ENCODE measurements at regions not wholly inside any gene's neighbourhood (a gene's known extent, or its start where the extent isn't known, plus 50 kb on each side); places are given as distances from the start of the nearest gene placed in this dataset.

DNA sequence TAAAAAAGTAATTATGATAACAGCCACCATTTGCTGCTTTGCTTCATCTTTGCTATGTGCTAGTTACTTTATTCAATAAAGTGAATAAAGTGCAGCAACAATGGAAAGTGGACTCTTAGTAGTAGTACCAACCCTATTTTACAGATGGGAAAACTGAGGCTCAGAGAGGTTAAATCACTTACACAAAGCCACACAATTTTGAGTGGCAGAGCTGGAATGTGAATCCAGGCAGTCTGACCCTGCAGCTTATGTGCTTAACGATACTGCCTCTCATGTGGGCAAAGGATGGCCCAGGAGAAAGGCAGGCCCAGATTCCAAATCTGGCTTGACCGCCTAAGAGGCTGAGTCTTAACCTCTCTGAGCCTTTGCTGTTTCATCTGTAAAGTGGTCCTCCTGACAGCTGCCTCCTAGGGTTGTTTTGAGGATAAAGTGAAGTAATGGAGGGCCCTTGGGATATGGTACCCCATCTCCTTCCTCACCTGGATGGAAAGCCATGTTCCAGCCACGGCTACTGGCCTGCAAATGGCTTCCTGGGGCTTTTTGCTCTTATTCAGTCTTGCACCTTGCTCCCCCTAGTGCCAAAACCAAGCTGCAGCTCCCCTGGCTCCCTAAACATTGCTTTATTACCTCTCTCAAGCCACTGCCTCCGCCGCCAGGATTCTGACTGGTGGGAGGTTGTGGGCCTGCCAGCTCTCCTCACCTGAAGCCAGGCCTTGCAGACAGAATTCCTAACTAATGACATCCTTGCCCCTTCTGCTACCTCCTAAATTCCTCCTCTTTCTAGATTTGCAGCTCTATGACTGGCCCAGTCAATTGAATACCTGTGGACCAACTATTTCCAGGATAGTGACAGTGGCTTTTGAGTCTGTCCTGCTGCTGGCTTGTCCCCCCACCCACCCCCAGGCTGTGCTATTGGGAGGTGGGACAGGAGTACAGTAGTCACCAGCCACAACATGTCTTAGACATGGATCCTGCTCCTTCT is 283.3 kb upstream of the PWP1 start:
- H2AFZ ChIP-seq (ENCODE audit: low read length) = no peak overlapping the region
- H3K27ac ChIP-seq (ENCODE audit: insufficient read depth, low read length) = no peak overlapping the region
- TF ChIP-seq, protein P1, sequence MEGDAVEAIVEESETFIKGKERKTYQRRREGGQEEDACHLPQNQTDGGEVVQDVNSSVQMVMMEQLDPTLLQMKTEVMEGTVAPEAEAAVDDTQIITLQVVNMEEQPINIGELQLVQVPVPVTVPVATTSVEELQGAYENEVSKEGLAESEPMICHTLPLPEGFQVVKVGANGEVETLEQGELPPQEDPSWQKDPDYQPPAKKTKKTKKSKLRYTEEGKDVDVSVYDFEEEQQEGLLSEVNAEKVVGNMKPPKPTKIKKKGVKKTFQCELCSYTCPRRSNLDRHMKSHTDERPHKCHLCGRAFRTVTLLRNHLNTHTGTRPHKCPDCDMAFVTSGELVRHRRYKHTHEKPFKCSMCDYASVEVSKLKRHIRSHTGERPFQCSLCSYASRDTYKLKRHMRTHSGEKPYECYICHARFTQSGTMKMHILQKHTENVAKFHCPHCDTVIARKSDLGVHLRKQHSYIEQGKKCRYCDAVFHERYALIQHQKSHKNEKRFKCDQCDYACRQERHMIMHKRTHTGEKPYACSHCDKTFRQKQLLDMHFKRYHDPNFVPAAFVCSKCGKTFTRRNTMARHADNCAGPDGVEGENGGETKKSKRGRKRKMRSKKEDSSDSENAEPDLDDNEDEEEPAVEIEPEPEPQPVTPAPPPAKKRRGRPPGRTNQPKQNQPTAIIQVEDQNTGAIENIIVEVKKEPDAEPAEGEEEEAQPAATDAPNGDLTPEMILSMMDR (conservative IDR thresholded peaks at IDR 0.05 in 1 of 2, IDR thresholded peaks at IDR 0.05 in 1 of 2; ENCODE audit: low read depth in 1 of 2, low read length in 2 of 2) = peak; percentile 66 to 74
- no peak for TF ChIP-seq EZH2 (IDR thresholded peaks at IDR 0.05; ENCODE audit: low read length, missing control alignments)
- H3K9me3 ChIP-seq (ENCODE audit: control insufficient read depth, insufficient read depth, low read depth, low read length) = no peaks in the 10 kb centered on the region
- no peaks in the 10 kb centered on the region for H4K20me1 ChIP-seq (ENCODE audit: control insufficient read depth, extremely low read depth, insufficient read depth, low read length)
- DNase-seq (ENCODE audit: low read depth in 2 of 2) = peak; percentile 56 to 65
- H3K27me3 ChIP-seq (ENCODE audit: control insufficient read depth, insufficient read depth, low read length) = no peaks in the 10 kb centered on the region
- no peak overlapping the region for H3K9ac ChIP-seq (ENCODE audit: insufficient read depth, low read length)
- H3K4me1 ChIP-seq (ENCODE audit: control insufficient read depth, extremely low read depth, insufficient read depth, low read length) = no peaks in the 10 kb centered on the region
- H3K4me3 ChIP-seq (replicated peaks in 1 of 4; ENCODE audit: control extremely low read depth in 1 of 4, insufficient read depth in 1 of 4, low read depth in 3 of 4, low read length in 4 of 4) = no peak overlapping the region
- H3K36me3 ChIP-seq (ENCODE audit: control insufficient read depth, insufficient read depth, low read length) = no peaks in the 10 kb centered on the region
- no peak overlapping the region for H3K4me2 ChIP-seq (ENCODE audit: extremely low read depth, insufficient read depth, low read length)
- no peaks in the 10 kb centered on the region for H3K79me2 ChIP-seq (ENCODE audit: control insufficient read depth, insufficient read depth, low read length)

GRCh38 chr12:107404981-107405380 is 280.6 kb upstream of the PWP1 start:
- H3K79me2 ChIP-seq (ENCODE audit: control insufficient read depth, insufficient read depth, low read length) = no peaks in the 10 kb centered on the region
- no peak overlapping the region for H2AFZ ChIP-seq (ENCODE audit: low read length)
- H3K4me1 ChIP-seq (ENCODE audit: control insufficient read depth, extremely low read depth, insufficient read depth, low read length) = no peaks in the 10 kb centered on the region
- peak; percentile 8 to 44 for DNase-seq (ENCODE audit: low read depth in 2 of 2)
- TF ChIP-seq EZH2 (IDR thresholded peaks at IDR 0.05; ENCODE audit: low read length, missing control alignments) = no peak
- TF ChIP-seq, protein P1 (conservative IDR thresholded peaks at IDR 0.05 in 1 of 2, IDR thresholded peaks at IDR 0.05 in 1 of 2; ENCODE audit: low read depth in 1 of 2, low read length in 2 of 2) = peak; percentile 22 to 46
- no peaks in the 10 kb centered on the region for H3K9me3 ChIP-seq (ENCODE audit: control insufficient read depth, insufficient read depth, low read depth, low read length)
- H4K20me1 ChIP-seq (ENCODE audit: control insufficient read depth, extremely low read depth, insufficient read depth, low read length) = no peaks in the 10 kb centered on the region
- H3K4me2 ChIP-seq (ENCODE audit: extremely low read depth, insufficient read depth, low read length) = no peak overlapping the region
- no peaks in the 10 kb centered on the region for H3K36me3 ChIP-seq (ENCODE audit: control insufficient read depth, insufficient read depth, low read length)
- no peak overlapping the region for H3K27ac ChIP-seq (ENCODE audit: insufficient read depth, low read length)
- H3K27me3 ChIP-seq (ENCODE audit: control insufficient read depth, insufficient read depth, low read length) = no peaks in the 10 kb centered on the region
- H3K9ac ChIP-seq (ENCODE audit: insufficient read depth, low read length) = no peak overlapping the region
- H3K4me3 ChIP-seq (replicated peaks in 1 of 4; ENCODE audit: control extremely low read depth in 1 of 4, insufficient read depth in 1 of 4, low read depth in 3 of 4, low read length in 4 of 4) = no peak overlapping the region

DNA sequence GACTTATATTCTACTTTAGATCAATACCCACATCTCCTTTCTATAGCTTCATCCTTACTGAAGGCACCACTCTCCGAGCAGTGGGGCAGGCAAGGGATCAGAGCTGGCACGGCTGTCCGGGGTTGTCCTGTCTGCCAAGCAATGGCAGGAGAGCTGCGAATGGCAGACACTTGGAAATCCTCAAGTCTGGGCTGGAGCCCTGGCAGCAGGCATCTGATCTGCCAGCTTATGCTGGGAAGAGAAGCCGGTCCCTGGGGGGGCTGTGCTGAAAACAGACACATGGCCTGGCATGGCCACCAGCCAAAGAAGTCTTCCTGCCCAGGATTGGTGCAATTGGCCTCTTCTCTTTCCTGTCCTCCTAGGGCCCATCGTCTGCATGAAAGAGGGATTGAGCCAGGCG is 280.2 kb upstream of the PWP1 start:
- TF ChIP-seq, protein P1 (conservative IDR thresholded peaks at IDR 0.05 in 1 of 2, IDR thresholded peaks at IDR 0.05 in 1 of 2; ENCODE audit: low read depth in 1 of 2, low read length in 2 of 2) = no peak
- no peak for TF ChIP-seq EZH2 (IDR thresholded peaks at IDR 0.05; ENCODE audit: low read length, missing control alignments)
- Histone ChIP-seq H3K4me2 (ENCODE audit: extremely low read depth, insufficient read depth, low read length) (no peak overlapping the region), H3K4me3 (replicated peaks in 1 of 4; ENCODE audit: control extremely low read depth in 1 of 4, insufficient read depth in 1 of 4, low read depth in 3 of 4, low read length in 4 of 4) (no peak overlapping the region), H3K27ac (ENCODE audit: insufficient read depth, low read length) (no peak overlapping the region), H3K27me3 (ENCODE audit: control insufficient read depth, insufficient read depth, low read length) (no peaks in the 10 kb centered on the region), H4K20me1 (ENCODE audit: control insufficient read depth, extremely low read depth, insufficient read depth, low read length) (no peaks in the 10 kb centered on the region), H3K9me3 (ENCODE audit: control insufficient read depth, insufficient read depth, low read depth, low read length) (no peaks in the 10 kb centered on the region), H2AFZ (ENCODE audit: low read length) (no peak overlapping the region), H3K9ac (ENCODE audit: insufficient read depth, low read length) (no peak overlapping the region), H3K36me3 (ENCODE audit: control insufficient read depth, insufficient read depth, low read length) (no peaks in the 10 kb centered on the region), H3K4me1 (ENCODE audit: control insufficient read depth, extremely low read depth, insufficient read depth, low read length) (no peaks in the 10 kb centered on the region), H3K79me2 (ENCODE audit: control insufficient read depth, insufficient read depth, low read length) (no peaks in the 10 kb centered on the region)
- DNase-seq (ENCODE audit: low read depth in 2 of 2) = no peak

Measured in fibroblast of lung (primary cell).